Neuronal stem cell (in vitro differentiated cells): ENCODE measurements at regions not wholly inside any gene's neighbourhood (a gene's known extent, or its start where the extent isn't known, plus 50 kb on each side); places are given as distances from the start of the nearest gene placed in this dataset.

ENCODE experiments used
- DNase-seq: peaks from one replicate; pipeline ENCODE4 v3.0.0-alpha.2; 2013; ENCODE audit warnings: low spot score
- H2AFZ ChIP-seq: one replicate; pipeline ENCODE4 v1.6.1; 2013; ENCODE audit warnings: mild to moderate bottlenecking, low read length, inconsistent platforms
- H2AK5ac ChIP-seq: 2 replicates; pipeline ENCODE4 v1.6.1; 2013; ENCODE audit warnings: low read depth, mild to moderate bottlenecking, inconsistent platforms, low read length, moderate library complexity, mixed read lengths
- H2BK120ac ChIP-seq: 2 replicates; pipeline ENCODE4 v1.6.1; 2013; ENCODE audit warnings: low read depth, mild to moderate bottlenecking, inconsistent platforms, low read length, moderate library complexity, mixed read lengths
- H2BK12ac ChIP-seq: one replicate; pipeline ENCODE4 v1.6.1; 2013; ENCODE audit warnings: low read length, inconsistent platforms
- H2BK15ac ChIP-seq: 2 replicates; pipeline ENCODE4 v1.6.1; 2013; ENCODE audit warnings: mild to moderate bottlenecking, low read length, inconsistent platforms, mixed read lengths
- H2BK5ac ChIP-seq: one replicate; pipeline ENCODE4 v1.6.1; 2013; ENCODE audit warnings: inconsistent platforms, mild to moderate bottlenecking, low read length, moderate library complexity
- H3K14ac ChIP-seq: one replicate; pipeline ENCODE4 v1.6.1; 2013; ENCODE audit warnings: low read length, inconsistent platforms
- H3K18ac ChIP-seq: 2 replicates; pipeline ENCODE4 v1.6.1; 2013; ENCODE audit warnings: low read length, inconsistent platforms
- H3K23ac ChIP-seq: 2 replicates; pipeline ENCODE4 v1.6.1; 2013; ENCODE audit warnings: low read depth, mild to moderate bottlenecking, mixed read lengths, low read length, inconsistent platforms; ENCODE audit not compliant: poor library complexity
- H3K27ac ChIP-seq: replicated peaks from 3 replicates; pipeline ENCODE4 v1.5.1; 2013; ENCODE audit warnings: low read length, inconsistent platforms
- H3K27me3 ChIP-seq, 3 experiments: 2 replicates each; pipeline ENCODE4 v1.6.1; 2013; ENCODE audit warnings: low read length in 3 of 3, mild to moderate bottlenecking in 2 of 3, inconsistent platforms in 1 of 3, low read depth in 1 of 3, mixed read lengths in 1 of 3, moderate library complexity in 1 of 3; ENCODE audit not compliant: control insufficient read depth in 3 of 3, insufficient read depth in 3 of 3
- H3K36me3 ChIP-seq, 2 donors: replicated peaks in 1 of 2; 2 replicates each; pipeline ENCODE4 v1.6.1; 2013; ENCODE audit warnings: low read length in 2 of 2; ENCODE audit not compliant: control insufficient read depth in 2 of 2, insufficient read depth in 2 of 2
- H3K4ac ChIP-seq: 2 replicates; pipeline ENCODE4 v1.6.1; 2013; ENCODE audit warnings: inconsistent platforms, mild to moderate bottlenecking, low read length, moderate library complexity
- H3K4me1 ChIP-seq, 2 donors: 1 replicate in 1 of 2; 2 replicates in 1 of 2; pipeline ENCODE4 v1.6.1; 2013; ENCODE audit warnings: low read length in 2 of 2, low read depth in 1 of 2; ENCODE audit not compliant: control insufficient read depth in 2 of 2, insufficient read depth in 1 of 2
- H3K4me2 ChIP-seq: one replicate; pipeline ENCODE4 v1.6.1; 2013; ENCODE audit warnings: mild to moderate bottlenecking, low read length, inconsistent platforms; ENCODE audit not compliant: insufficient read depth, poor library complexity, severe bottlenecking
- H3K4me3 ChIP-seq, 2 donors: 2 replicates each; pipeline ENCODE4 v1.5.1; 2013; ENCODE audit warnings: low read length in 2 of 2, mild to moderate bottlenecking in 2 of 2, inconsistent platforms in 1 of 2, moderate library complexity in 1 of 2
- H3K79me1 ChIP-seq: one replicate; pipeline ENCODE4 v1.6.1; 2013; ENCODE audit warnings: low read depth, mild to moderate bottlenecking, inconsistent platforms, low read length, moderate library complexity
- H3K9ac ChIP-seq: one replicate; pipeline ENCODE4 v1.6.1; 2013; ENCODE audit warnings: mild to moderate bottlenecking, low read depth, low read length, inconsistent platforms; ENCODE audit not compliant: poor library complexity
- H3K9me3 ChIP-seq, 2 donors: replicated peaks in 1 of 2; 2 replicates each; pipeline versions ENCODE3 to v1.6.1; 2013; ENCODE audit warnings: low read length in 2 of 2, mild to moderate bottlenecking in 2 of 2, inconsistent platforms in 1 of 2, low read depth in 1 of 2, mixed read lengths in 1 of 2, moderate library complexity in 1 of 2; ENCODE audit not compliant: control insufficient read depth in 2 of 2, insufficient read depth in 1 of 2
- H4K8ac ChIP-seq: one replicate; pipeline ENCODE4 v1.6.1; 2013; ENCODE audit warnings: low read depth, mild to moderate bottlenecking, inconsistent platforms, low read length, moderate library complexity
- H4K91ac ChIP-seq: one replicate; pipeline ENCODE4 v1.6.1; 2013; ENCODE audit warnings: low read length, low read depth, mild to moderate bottlenecking, inconsistent platforms; ENCODE audit not compliant: poor library complexity
- WGBS, 2 donors: extraction: QIAGEN DNeasy Blood & Tissue Kit; methylation state at CpG; one replicate each; pipeline ENCODE4 v1.1.7; 2013; ENCODE audit warnings: missing lambda C conversion rate in 2 of 2, mixed read lengths in 1 of 2; ENCODE audit not compliant: insufficient read length in 2 of 2, insufficient replicate concordance in 1 of 2; ENCODE audit errors: extremely low coverage in 2 of 2; 5-methylcytosine and 5-hydroxymethylcytosine counted together

- Histone ChIP-seq H2BK12ac (no peak overlapping the region), H3K18ac (no peak overlapping the region), H3K9me3 (peaks cover 0 to 2% of the 10 kb centered on the region in 2 donors), H2AFZ (no peak overlapping the region), H2BK120ac (no peak overlapping the region), H3K79me1 (no peaks in the 10 kb centered on the region), H3K4me1 (peaks cover 5% of the 10 kb centered on the region in 2 donors), H3K23ac (no peak overlapping the region), H2BK5ac (no peak overlapping the region), H3K27ac (no peak overlapping the region), H4K91ac (no peak overlapping the region), H2AK5ac (no peak overlapping the region), H3K4me2 (no peak overlapping the region), H3K4ac (no peak overlapping the region), H3K27me3 (no peaks in the 10 kb centered on the region), H3K4me3 (no peak overlapping the region), H3K36me3 (no peaks in the 10 kb centered on the region), H4K8ac (no peak overlapping the region), H3K9ac (no peak overlapping the region), H3K14ac (no peak overlapping the region), H2BK15ac (no peak overlapping the region)
- WGBS, 2 donors = no CpG with 5 or more reads among the region's 1 CpG
- DNase-seq = no peak
Observed at GRCh38 chr14:53609009-53609408, 347.6 kb downstream of the BMP4 start.

GRCh38 chr14:53608369-53608768, 348.3 kb downstream of the BMP4 start:
- Histone ChIP-seq H3K27me3 (no peaks in the 10 kb centered on the region), H3K4me3 (no peak overlapping the region), H4K8ac (no peak overlapping the region), H2BK120ac (no peak overlapping the region), H3K9me3 (peaks cover 0 to 2% of the 10 kb centered on the region in 2 donors), H3K18ac (no peak overlapping the region), H3K4me2 (no peak overlapping the region), H3K23ac (no peak overlapping the region), H3K4me1 (no peaks in the 10 kb centered on the region), H3K27ac (no peak overlapping the region), H3K14ac (no peak overlapping the region), H3K36me3 (no peaks in the 10 kb centered on the region), H3K79me1 (no peaks in the 10 kb centered on the region), H2BK5ac (no peak overlapping the region), H2AFZ (no peak overlapping the region), H4K91ac (no peak overlapping the region), H3K4ac (no peak overlapping the region), H3K9ac (no peak overlapping the region), H2BK12ac (no peak overlapping the region), H2AK5ac (no peak overlapping the region), H2BK15ac (no peak overlapping the region)
- DNase-seq = no peak
- no CpG with 5 or more reads among the region's 5 CpGs for WGBS, 2 donors

- Histone ChIP-seq H2BK5ac (no peak overlapping the region), H4K91ac (no peak overlapping the region)
- no CpG with 5 or more reads among the region's 1 CpG for WGBS, 2 donors
Observed at GRCh38 chr14:53606203-53606602, 350.4 kb downstream of the BMP4 start.

GRCh38 chr14:53605562-53605961, 351.1 kb downstream of the BMP4 start:
- Histone ChIP-seq H3K23ac (no peak overlapping the region), H3K4me1 (no peaks in the 10 kb centered on the region), H3K36me3 (no peaks in the 10 kb centered on the region), H2AK5ac (no peak overlapping the region), H3K27ac (no peak overlapping the region), H4K8ac (no peak overlapping the region), H3K4ac (no peak overlapping the region), H3K79me1 (no peaks in the 10 kb centered on the region), H3K4me3 (no peak overlapping the region), H2BK15ac (no peak overlapping the region), H2AFZ (no peak overlapping the region), H2BK12ac (no peak overlapping the region), H3K9me3 (no peaks in the 10 kb centered on the region), H3K9ac (no peak overlapping the region), H2BK120ac (no peak overlapping the region), H3K4me2 (no peak overlapping the region), H3K14ac (no peak overlapping the region), H3K27me3 (no peaks in the 10 kb centered on the region), H4K91ac (no peak overlapping the region), H3K18ac (no peak overlapping the region), H2BK5ac (no peak overlapping the region)
- DNase-seq = no peak

More at GRCh38 chr14:53606203-53606602, 350.4 kb downstream of the BMP4 start:
- H3K9ac ChIP-seq = no peak overlapping the region
- H3K4me2 ChIP-seq = no peak overlapping the region
- H3K9me3 ChIP-seq = no peaks in the 10 kb centered on the region
- no peak overlapping the region for H2BK12ac ChIP-seq
- no peak overlapping the region for H3K27ac ChIP-seq
- no peak overlapping the region for H3K18ac ChIP-seq
- H2BK120ac ChIP-seq = no peak overlapping the region
- H3K4ac ChIP-seq = no peak overlapping the region
- H2BK15ac ChIP-seq = no peak overlapping the region
- H3K14ac ChIP-seq = no peak overlapping the region
- H3K4me1 ChIP-seq = no peaks in the 10 kb centered on the region
- H4K8ac ChIP-seq = no peak overlapping the region
- no peaks in the 10 kb centered on the region for H3K36me3 ChIP-seq
- no peak overlapping the region for H3K23ac ChIP-seq
- no peak overlapping the region for H2AFZ ChIP-seq
- H3K27me3 ChIP-seq = no peaks in the 10 kb centered on the region
- no peak overlapping the region for H2AK5ac ChIP-seq
- no peaks in the 10 kb centered on the region for H3K79me1 ChIP-seq
- no peak for DNase-seq
- no peak overlapping the region for H3K4me3 ChIP-seq
